ENCODE measurements at regions not wholly inside any gene's neighbourhood (a gene's known extent, or its start where the extent isn't known, plus 50 kb on each side); places are given as distances from the start of the nearest gene placed in this dataset.

DNA sequence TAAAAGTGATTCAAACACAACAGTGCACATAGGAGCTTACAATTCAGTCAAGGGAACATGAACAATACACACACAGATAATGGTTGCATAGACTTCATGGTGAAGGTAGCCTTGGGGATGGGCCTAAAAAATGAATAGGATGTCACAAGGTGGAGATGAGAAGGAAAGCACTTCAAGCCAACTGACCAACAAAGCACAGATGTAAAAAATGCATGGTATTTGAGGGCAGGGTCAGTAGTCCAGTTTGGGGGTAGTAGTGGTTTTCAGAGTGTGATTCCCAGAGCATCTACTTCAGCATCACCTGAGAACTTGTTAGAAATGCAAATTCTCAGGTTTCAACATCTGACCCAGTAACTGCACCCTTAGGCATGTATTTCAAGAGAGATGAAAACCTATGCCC, 88.9 kb downstream of the PERP start (continued):
- TF ChIP-seq, protein P1, sequence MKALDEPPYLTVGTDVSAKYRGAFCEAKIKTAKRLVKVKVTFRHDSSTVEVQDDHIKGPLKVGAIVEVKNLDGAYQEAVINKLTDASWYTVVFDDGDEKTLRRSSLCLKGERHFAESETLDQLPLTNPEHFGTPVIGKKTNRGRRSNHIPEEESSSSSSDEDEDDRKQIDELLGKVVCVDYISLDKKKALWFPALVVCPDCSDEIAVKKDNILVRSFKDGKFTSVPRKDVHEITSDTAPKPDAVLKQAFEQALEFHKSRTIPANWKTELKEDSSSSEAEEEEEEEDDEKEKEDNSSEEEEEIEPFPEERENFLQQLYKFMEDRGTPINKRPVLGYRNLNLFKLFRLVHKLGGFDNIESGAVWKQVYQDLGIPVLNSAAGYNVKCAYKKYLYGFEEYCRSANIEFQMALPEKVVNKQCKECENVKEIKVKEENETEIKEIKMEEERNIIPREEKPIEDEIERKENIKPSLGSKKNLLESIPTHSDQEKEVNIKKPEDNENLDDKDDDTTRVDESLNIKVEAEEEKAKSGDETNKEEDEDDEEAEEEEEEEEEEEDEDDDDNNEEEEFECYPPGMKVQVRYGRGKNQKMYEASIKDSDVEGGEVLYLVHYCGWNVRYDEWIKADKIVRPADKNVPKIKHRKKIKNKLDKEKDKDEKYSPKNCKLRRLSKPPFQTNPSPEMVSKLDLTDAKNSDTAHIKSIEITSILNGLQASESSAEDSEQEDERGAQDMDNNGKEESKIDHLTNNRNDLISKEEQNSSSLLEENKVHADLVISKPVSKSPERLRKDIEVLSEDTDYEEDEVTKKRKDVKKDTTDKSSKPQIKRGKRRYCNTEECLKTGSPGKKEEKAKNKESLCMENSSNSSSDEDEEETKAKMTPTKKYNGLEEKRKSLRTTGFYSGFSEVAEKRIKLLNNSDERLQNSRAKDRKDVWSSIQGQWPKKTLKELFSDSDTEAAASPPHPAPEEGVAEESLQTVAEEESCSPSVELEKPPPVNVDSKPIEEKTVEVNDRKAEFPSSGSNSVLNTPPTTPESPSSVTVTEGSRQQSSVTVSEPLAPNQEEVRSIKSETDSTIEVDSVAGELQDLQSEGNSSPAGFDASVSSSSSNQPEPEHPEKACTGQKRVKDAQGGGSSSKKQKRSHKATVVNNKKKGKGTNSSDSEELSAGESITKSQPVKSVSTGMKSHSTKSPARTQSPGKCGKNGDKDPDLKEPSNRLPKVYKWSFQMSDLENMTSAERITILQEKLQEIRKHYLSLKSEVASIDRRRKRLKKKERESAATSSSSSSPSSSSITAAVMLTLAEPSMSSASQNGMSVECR (CRISPR knock-in tag; IDR thresholded peaks at IDR 0.05), result no peak

DNA sequence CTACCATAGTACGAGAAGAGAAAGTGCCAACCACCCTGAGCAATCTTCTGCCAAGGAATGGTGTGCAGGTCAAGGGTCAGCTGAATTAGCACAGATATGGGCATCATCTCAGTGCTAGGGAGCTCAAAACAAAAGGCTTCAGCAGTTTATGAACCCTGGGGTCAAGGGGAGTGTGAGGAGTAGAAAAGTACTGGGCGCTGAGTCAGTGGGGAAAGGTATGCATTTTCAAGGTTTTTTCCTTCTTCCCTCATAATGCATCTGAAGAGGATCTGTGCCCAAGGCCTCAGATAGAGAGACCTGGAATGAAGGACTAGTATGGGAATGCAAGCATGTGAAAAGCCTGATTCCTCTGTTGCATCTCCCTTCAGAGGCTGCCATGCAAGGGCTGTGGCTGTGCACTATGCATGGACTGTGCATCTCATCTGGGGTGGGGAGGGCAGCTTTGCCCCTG, 81.7 kb downstream of the PERP start:
- Histone ChIP-seq H3K9ac (ENCODE audit: insufficient read depth in 1 of 2, low read depth in 2 of 2, low read length in 2 of 2) (no peak overlapping the region), H4K20me1 (replicated peaks; ENCODE audit: control insufficient read depth, insufficient read depth, low read length) (no peaks in the 10 kb centered on the region), H3K4me1 (replicated peaks in 1 of 2; ENCODE audit: control insufficient read depth in 2 of 2, insufficient read depth in 2 of 2, low read length in 2 of 2) (no peaks in the 10 kb centered on the region), H3K27ac (ENCODE audit: extremely low read depth, low read depth, low read length) (no peak overlapping the region), H3K27me3 (ENCODE audit: control insufficient read depth in 2 of 2, insufficient read depth in 2 of 2, low read length in 2 of 2) (peaks cover 15 to 18% of the 10 kb centered on the region in 2 experiments; a peak in 4 of 5 replicates), H3K9me1 (ENCODE audit: control insufficient read depth, insufficient read depth, low read length) (no peaks in the 10 kb centered on the region), H3K4me3 (no peak overlapping the region), H3K79me2 (ENCODE audit: control insufficient read depth, insufficient read depth, low read length) (no peaks in the 10 kb centered on the region), H3K36me3 (ENCODE audit: control insufficient read depth, insufficient read depth, low read length) (no peaks in the 10 kb centered on the region), H3K4me2 (ENCODE audit: insufficient read depth, low read length) (no peak overlapping the region), H2AFZ (ENCODE audit: low read depth, low read length) (no peak overlapping the region), H3K9me3 (replicated peaks; ENCODE audit: control insufficient read depth, insufficient read depth, low read depth, low read length) (no peaks in the 10 kb centered on the region)
- intact Hi-C loops (cut with micrococcal nuclease) (no loop called here), in situ Hi-C loops (cut with MboI) (no loop called here)
- ChIA-PET CTCF (ENCODE audit: low intra/inter-chr PET ratio) (no interaction called here), POLR2A (interaction anchor here (0.6 kb wide), 1 partner anchor 11 kb away, joined by 5 read pairs; no protein-coding TSS in a partner anchor)
- no TSS peak for BruUV-seq (replicated peaks)
- FAIRE-seq (no peak), ATAC-seq (no peak), DNase-seq (ENCODE audit: extremely low read depth in 1 of 4, low spot score in 3 of 4) (no peak)
- no peak for TF ChIP-seq HDAC8 (tag; IDR thresholded peaks at IDR 0.05)
- no peak for TF ChIP-seq MED1 (CRISPR knock-in tag; IDR thresholded peaks at IDR 0.05; ENCODE audit: borderline replicate concordance)
- no peak for TF ChIP-seq RFX1 (IDR thresholded peaks at IDR 0.05)
- no peak for TF ChIP-seq LEF1 (IDR thresholded peaks at IDR 0.05)
- TF ChIP-seq, protein P2, sequence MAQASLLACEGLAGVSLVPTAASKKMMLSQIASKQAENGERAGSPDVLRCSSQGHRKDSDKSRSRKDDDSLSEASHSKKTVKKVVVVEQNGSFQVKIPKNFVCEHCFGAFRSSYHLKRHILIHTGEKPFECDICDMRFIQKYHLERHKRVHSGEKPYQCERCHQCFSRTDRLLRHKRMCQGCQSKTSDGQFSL (CRISPR knock-in tag; IDR thresholded peaks at IDR 0.05), result no peak
- TF ChIP-seq, protein P2 (tag; IDR thresholded peaks at IDR 0.05), result no peak
- no peak for TF ChIP-seq HNRNPL (IDR thresholded peaks at IDR 0.05; ENCODE audit: low read depth, low read length)
- 3% methylated on average over 2 of the region's 2 CpGs for WGBS (ENCODE audit: insufficient coverage, low coverage, missing lambda C conversion rate)

Measured in K562 (cell line).